Trophoblast cell (in vitro differentiated cells and primary cell): ENCODE measurements at regions not wholly inside any gene's neighbourhood (a gene's known extent, or its start where the extent isn't known, plus 50 kb on each side); places are given as distances from the start of the nearest gene placed in this dataset.
"Not testable (repeated sequence)": the region's sequence is repeated elsewhere in the genome, so short reads cannot be mapped to it uniquely, and the experiment has no call there.

Experiments used
- DNase-seq, 2 donors: peaks; one replicate each; pipeline ENCODE4 v3.0.0-alpha.2; 2016
- H2AFZ ChIP-seq: 2 replicates; pipeline ENCODE4 v1.6.1; 2013; ENCODE audit warnings: low read length, moderate library complexity, mild to moderate bottlenecking; ENCODE audit not compliant: insufficient read depth, poor library complexity
- H2AK5ac ChIP-seq: 2 replicates; pipeline ENCODE4 v1.6.1; 2013; ENCODE audit warnings: mild to moderate bottlenecking, low read length
- H2BK120ac ChIP-seq: 2 replicates; pipeline ENCODE4 v1.6.1; 2013; ENCODE audit warnings: low read length, mild to moderate bottlenecking, moderate library complexity; ENCODE audit not compliant: insufficient read depth, poor library complexity
- H2BK12ac ChIP-seq: 2 replicates; pipeline ENCODE4 v1.6.1; 2013; ENCODE audit warnings: mild to moderate bottlenecking, low read length, moderate library complexity
- H2BK5ac ChIP-seq: 2 replicates; pipeline ENCODE4 v1.6.1; 2013; ENCODE audit warnings: low read length, low read depth, moderate library complexity, mild to moderate bottlenecking; ENCODE audit not compliant: poor library complexity
- H3K14ac ChIP-seq: 2 replicates; pipeline ENCODE4 v1.6.1; 2013; ENCODE audit warnings: mild to moderate bottlenecking, low read length
- H3K18ac ChIP-seq: 2 replicates; pipeline ENCODE4 v1.6.1; 2013; ENCODE audit warnings: mild to moderate bottlenecking, low read length
- H3K23ac ChIP-seq: 2 replicates; pipeline ENCODE4 v1.6.1; 2013; ENCODE audit warnings: low read length
- H3K27ac ChIP-seq: 2 replicates; pipeline ENCODE4 v1.5.1; 2013; ENCODE audit warnings: low read depth, mild to moderate bottlenecking, inconsistent platforms, low read length, moderate library complexity
- H3K27me3 ChIP-seq: 2 replicates; pipeline ENCODE4 v1.6.1; 2013; ENCODE audit warnings: inconsistent platforms, mild to moderate bottlenecking, low read length, moderate library complexity; ENCODE audit not compliant: insufficient read depth
- H3K36me3 ChIP-seq, 2 experiments: 1 replicate in 1 of 2; 2 replicates in 1 of 2; pipeline ENCODE4 v1.6.1; 2013; ENCODE audit warnings: low read length in 2 of 2, mild to moderate bottlenecking in 2 of 2, moderate library complexity in 1 of 2; ENCODE audit not compliant: insufficient read depth in 2 of 2, control insufficient read depth in 1 of 2
- H3K4ac ChIP-seq: 2 replicates; pipeline ENCODE4 v1.6.1; 2013; ENCODE audit warnings: low read depth, mild to moderate bottlenecking, low read length, moderate library complexity
- H3K4me1 ChIP-seq, 2 experiments: 1 replicate in 1 of 2; 2 replicates in 1 of 2; pipeline ENCODE4 v1.6.1; 2013; ENCODE audit warnings: low read length in 2 of 2, mild to moderate bottlenecking in 2 of 2, moderate library complexity in 1 of 2; ENCODE audit not compliant: insufficient read depth in 2 of 2, control insufficient read depth in 1 of 2
- H3K4me2 ChIP-seq: 2 replicates; pipeline ENCODE4 v1.6.1; 2013; ENCODE audit warnings: inconsistent platforms, mild to moderate bottlenecking, low read length, moderate library complexity
- H3K4me3 ChIP-seq: 2 replicates; pipeline ENCODE4 v1.5.1; 2013; ENCODE audit warnings: mild to moderate bottlenecking, low read depth, low read length, inconsistent platforms
- H3K79me1 ChIP-seq: one replicate; pipeline ENCODE4 v1.6.1; 2013; ENCODE audit warnings: low read length
- H3K79me2 ChIP-seq: 2 replicates; pipeline ENCODE4 v1.6.1; 2013; ENCODE audit warnings: low read length, mild to moderate bottlenecking; ENCODE audit not compliant: control insufficient read depth, insufficient read depth, poor library complexity
- H3K9ac ChIP-seq: 2 replicates; pipeline ENCODE4 v1.6.1; 2013; ENCODE audit warnings: mild to moderate bottlenecking, low read length
- H3K9me3 ChIP-seq: 2 replicates; pipeline ENCODE4 v1.6.1; 2013; ENCODE audit warnings: low read depth, mild to moderate bottlenecking, control low read depth, inconsistent platforms, low read length; ENCODE audit not compliant: insufficient read depth
- H4K12ac ChIP-seq: 2 replicates; pipeline ENCODE4 v1.6.1; 2013; ENCODE audit warnings: low read depth, mild to moderate bottlenecking, low read length, moderate library complexity
- H4K8ac ChIP-seq: 2 replicates; pipeline ENCODE4 v1.6.1; 2013; ENCODE audit warnings: low read depth, mild to moderate bottlenecking, low read length, moderate library complexity
- H4K91ac ChIP-seq: one replicate; pipeline ENCODE4 v1.6.1; 2013; ENCODE audit warnings: low read depth, mild to moderate bottlenecking, low read length, moderate library complexity
- WGBS: extraction: QIAGEN DNeasy Blood & Tissue Kit; methylation state at CpG from one replicate; pipeline ENCODE4 v1.1.7; 2013; ENCODE audit warnings: missing lambda C conversion rate; ENCODE audit not compliant: insufficient read length, insufficient coverage; ENCODE audit errors: extremely low coverage; 5-methylcytosine and 5-hydroxymethylcytosine counted together

GRCh38 chr1:159657477-159657876, 56.9 kb downstream of the CRP start:
- not testable (repeated sequence) for H4K8ac ChIP-seq, H3K79me1 ChIP-seq, H3K27ac ChIP-seq, H2BK12ac ChIP-seq, H3K23ac ChIP-seq, H3K4ac ChIP-seq, H3K36me3 ChIP-seq, H3K18ac ChIP-seq, H2BK5ac ChIP-seq, H3K4me1 ChIP-seq, H4K91ac ChIP-seq, H2AK5ac ChIP-seq, H3K79me2 ChIP-seq, H3K14ac ChIP-seq, H3K9ac ChIP-seq, H2BK120ac ChIP-seq, DNase-seq, H3K9me3 ChIP-seq, H4K12ac ChIP-seq, H2AFZ ChIP-seq, H3K4me2 ChIP-seq, H3K27me3 ChIP-seq, H3K4me3 ChIP-seq
- no CpG with 5 or more reads among the region's 2 CpGs for WGBS
